CD4-positive, alpha-beta T cell treated with Interleukin-15 for 1 hour (primary cell): ENCODE measurements at regions not wholly inside any gene's neighbourhood (a gene's known extent, or its start where the extent isn't known, plus 50 kb on each side); places are given as distances from the start of the nearest gene placed in this dataset.
A peak's percentile ranks its signal among the peaks of the same experiment; 100 is the strongest.

Experiments
- DNase-seq: peaks from one replicate; pipeline ENCODE4 v3.0.0-alpha.2; 2020

DNA sequence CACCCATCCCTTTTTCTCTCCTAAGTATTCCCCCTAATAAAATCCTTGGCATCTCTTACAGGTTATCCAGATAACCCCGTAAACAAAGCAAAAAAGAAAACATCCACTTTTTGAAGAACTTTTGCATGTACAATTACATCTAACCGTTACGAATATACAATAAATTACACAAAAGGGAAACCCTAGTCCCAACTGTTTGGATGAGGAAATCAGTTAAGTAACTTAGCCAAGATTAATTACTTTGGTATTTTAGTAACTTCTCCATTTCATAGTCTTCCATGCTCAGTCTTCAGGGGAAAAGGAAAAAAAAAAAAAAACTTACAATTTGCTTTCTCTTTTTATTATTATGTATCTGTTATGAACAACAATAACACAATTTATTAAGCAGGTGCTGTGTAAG lies 212.9 kb downstream of the ACTL7B start:
- no peak for DNase-seq

DNA sequence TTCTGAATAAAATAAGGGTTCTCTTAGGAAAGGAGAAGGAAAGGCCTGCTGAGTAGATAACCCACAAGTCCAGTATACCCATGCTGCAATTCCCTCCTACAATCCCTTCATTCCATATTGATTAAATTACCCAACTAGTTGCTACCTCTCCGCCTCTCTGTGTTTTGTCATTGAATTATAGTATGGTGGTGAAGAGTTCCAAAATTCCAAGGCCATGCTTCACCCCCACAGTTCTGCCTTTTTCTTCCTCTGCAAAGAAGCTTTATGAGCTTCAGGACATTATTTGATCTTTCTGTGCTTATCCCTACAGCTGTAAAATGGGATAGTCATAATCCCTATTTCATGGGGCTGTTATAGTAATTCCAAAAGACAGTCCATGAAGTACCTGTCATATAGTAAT lies 215.6 kb downstream of the ACTL7B start:
- DNase-seq: no peak

DNA sequence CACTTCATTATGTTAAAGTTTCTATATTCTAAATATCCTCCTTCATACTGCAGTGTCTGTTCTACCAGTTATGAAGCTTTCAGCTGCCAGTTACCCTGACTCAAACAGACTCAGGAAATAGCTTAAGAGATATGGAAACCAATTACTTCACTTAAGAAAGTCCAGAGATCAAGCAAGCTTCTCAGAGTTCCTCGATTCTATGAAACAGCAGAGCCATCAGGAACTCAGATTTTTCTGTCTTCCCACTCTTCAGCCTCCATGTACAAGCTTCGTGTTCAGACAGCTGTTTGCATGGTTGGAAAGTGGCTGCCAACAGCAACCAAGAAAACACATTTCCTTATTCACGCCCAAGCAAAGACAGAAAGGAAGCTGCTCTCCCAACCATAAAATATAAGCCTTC lies 216.1 kb downstream of the ACTL7B start:
- no peak for DNase-seq

DNA sequence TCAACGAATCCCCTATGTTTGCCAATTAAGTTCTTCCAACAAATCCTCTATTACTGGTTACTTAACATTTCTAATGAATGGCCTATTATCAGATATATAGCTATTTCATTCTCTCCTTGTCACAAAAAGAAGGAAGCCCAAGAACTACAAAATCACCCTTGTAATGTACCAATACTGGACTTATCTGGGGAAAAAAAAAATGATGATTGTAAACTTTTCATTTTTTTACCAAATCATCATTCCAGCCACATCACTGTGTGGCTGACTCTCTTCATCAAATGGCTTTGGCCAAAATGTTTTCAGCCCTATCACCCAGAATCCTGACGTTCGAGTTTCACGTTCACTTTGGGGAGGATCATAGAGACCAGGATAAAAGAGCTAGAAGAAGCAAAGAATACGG lies 216.7 kb downstream of the ACTL7B start:
- DNase-seq: no peak

DNA sequence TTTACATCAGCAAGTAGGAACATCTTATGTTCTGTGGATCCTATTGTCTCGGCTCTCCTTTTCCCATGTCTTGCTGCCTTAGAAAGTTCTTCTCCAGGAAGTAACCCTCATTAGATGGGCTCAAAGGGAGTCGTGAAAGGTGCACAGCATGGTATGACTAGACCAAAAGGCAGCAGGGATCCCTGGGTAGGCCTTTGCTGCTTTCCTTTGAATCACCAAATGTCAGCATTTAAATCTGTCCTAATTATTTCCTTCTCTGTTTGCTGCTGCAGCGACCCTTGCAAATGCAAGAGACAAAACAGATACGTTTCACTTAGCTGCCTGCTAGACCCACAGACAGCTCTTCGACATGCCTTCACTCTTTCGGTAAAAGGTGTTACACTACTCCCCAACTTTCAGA lies 218.4 kb downstream of the ACTL7B start:
- DNase-seq: no peak

DNA sequence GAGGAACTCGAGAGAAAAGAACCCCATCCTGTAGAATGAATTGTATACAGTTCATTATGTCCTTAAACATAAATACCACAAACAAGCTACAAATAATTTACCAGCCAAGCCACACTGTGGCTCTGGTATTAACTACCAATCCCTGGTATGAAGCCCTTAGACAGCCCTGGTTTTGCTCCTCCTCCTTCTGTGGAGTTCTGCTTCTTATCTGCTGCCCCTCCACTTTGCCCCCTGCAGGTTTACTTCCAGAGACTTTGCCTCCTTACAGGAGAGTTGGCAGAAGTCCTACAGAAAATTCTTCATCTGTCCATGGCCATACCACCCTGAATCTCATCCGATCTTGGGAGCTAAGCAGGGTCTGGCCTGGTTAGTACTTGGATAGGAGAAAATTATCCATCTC lies 219.8 kb downstream of the ACTL7B start:
- no peak for DNase-seq

DNA sequence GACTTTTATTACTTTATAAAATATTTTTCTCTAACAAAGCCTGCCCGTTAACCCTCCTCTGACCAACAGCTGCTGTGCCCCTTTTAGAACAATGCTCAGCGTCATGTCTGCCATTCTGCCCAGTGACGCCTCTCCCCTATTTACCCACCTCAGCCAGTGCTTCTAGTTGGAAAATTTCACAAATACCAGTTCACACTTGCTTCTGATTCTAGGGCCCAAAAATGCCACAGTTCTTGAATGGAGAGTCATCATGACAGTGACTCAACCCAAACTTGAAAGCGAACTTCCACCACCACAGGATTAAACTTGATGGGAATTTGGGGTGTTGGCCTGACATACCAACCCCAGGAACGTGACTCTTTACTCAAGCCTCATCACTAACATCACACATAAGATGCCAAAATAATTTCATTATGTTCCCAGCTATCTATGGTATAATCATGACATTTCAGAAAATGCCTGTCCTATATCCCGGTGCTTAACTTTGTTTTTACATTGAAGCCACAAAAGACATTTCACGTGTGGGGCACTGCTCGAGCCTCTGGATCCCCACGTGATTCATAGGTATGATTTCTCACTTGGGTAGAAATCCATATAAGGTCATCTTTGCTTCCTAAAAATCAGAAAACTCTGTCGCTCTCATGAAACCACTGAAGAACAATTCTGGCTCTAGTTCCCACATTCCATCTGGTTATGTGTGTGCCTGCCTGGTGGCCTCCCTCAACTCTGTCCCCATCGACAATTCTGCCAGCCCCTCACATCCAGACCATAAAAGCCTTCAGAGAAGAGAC lies 220.9 kb downstream of the ACTL7B start:
- DNase-seq: no peak

DNA sequence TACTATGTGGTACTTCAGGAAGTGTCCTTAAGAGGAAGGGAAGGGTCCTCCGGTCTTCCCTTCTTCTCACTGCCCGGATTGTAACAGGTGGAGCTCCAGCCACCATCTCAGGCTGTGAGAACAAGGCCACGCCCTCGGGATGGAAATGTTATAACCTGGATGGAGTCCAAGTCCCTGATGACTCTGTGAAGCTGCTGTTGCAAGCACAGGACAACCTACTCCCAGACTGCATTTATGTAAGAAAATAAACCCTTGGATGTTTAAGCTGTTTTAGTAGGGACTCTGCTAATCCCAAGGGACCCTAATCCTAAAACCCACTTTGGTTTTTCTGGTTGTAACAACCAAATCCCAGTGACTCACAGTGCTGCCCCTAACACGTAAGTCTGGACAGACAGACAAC lies 221.6 kb downstream of the ACTL7B start:
- no peak for DNase-seq

DNA sequence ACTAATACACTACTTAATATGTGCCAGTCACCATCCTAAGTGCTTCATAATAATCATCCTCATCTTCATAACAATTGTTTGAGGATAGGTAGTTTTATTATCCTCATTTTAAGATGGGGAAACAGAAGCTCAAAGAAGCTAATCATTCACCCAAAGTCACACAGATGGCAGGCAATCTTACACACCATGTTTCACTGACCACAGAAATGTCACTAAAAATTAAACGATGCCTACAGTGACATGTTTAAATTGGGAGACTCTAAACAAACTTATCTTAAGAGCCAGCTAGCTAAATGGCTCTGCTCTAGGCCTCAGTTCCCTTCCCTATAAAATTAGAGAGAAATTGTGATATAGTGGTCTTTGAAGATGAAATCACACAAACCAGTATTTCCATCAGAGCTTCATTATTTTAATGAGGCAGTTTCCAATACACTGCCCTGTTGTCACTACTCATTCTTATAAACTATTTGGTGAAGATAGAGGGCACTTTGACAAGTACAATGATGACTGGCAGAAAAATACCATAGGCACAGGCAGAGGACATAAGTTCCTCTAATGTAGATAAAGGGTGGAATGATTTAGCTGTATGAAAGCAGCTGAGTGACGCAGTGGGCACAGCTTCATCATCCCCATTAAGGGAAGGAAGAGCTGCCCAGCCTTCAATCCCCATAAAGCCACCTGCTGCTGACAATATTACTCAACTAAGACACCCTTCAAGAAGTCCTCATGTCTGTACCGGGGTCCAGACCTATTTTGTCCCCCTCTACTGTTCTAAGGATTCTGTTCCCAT lies 224.1 kb downstream of the ACTL7B start:
- DNase-seq: peak; percentile 36

DNA sequence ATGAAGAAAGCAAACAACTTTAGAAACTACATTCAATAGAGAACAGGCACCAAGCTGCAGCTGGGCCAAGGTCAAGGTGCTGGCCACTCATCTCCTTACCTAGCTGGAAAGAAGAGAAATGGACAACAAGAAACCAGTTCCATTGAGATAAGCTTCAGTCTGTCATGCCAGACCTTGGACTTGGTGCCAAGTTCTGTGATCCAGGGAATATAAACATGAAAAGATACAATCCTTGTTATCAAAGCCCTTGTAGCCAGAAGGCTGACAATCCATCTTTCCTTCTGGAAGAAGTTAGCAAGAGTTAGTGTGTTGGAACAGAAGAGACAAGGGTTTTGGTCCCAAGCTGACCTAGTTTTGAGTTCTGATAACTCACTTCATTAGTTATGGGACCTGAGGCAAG lies 227.5 kb downstream of the ACTL7B start:
- DNase-seq: no peak

DNA sequence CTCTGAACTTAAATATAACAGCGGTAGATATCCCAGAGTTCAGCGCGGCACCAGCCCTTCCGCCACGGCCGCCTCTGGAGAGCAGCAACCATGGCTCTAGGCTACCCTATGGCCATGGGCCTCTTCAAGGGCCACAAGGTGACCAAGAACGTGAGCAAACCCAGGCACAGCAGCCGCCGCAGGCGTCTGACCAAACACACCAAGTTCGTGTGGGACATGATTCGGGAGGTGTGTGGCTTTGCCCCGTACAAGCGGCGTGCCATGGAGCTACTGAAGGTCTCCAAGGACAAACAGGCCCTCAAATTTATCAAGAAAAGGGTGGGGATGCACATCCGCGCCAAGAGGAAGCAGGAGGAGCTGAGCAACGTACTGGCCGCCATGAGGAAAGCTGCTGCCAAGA lies 229.0 kb downstream of the ACTL7B start:
- no peak for DNase-seq

DNA sequence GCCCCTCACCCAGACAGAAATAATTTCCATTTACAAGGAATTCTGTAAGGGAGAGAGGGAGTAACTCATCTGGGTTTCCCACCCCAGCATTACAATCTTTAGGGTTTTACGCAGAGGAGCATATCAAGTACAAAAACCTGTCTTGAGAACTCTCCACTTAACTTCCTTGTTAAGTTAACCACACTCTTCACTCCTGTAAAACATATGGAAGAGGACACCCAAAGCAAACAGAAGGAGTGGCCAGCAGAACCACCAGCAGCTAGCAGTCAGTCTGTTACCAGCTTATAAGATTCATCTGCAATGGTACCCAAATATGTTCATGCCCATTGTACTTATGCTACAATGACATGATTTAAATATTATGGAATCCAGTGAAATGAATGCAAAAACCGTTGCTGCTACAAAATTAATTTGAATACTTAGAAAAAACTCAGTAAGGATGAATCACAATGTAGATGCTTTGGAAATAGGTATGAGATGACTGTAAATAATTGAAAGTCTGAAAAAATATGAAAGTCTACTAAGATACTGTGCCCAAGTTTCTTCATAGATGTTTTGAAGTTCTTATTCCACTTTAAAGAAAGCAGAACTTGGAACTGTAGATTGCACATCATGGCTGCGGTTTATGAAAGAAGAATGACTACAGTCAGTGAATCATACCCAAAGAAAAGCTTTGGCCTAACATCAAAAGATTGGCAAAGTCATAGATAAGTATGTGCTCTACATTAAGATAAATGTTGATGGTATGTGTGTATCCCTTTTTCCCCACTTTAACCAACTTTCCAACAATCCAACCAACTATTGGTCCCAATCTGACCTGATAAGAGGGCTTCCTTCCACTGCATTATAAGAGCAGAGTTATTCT lies 233.6 kb downstream of the ACTL7B start:
- DNase-seq: no peak

DNA sequence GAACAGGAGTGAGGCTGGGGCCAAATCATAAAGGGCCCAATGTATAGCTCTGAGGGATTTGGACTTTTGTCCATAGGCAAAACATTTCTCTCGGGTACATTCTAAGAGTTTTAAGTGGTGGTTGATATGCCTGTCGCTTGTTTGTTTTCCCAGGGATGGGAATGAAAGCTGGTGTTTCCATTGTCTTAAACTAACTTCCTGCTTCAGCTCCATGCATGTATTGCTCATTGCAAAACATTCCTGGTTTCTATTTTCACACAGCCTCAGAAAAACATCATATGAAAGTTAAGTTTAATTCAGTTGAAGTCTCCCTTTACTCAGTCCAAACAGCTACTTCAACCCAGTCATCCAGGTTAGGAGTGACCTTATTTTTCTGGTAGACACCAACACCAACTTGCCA lies 235.0 kb downstream of the ACTL7B start:
- no peak for DNase-seq

DNA sequence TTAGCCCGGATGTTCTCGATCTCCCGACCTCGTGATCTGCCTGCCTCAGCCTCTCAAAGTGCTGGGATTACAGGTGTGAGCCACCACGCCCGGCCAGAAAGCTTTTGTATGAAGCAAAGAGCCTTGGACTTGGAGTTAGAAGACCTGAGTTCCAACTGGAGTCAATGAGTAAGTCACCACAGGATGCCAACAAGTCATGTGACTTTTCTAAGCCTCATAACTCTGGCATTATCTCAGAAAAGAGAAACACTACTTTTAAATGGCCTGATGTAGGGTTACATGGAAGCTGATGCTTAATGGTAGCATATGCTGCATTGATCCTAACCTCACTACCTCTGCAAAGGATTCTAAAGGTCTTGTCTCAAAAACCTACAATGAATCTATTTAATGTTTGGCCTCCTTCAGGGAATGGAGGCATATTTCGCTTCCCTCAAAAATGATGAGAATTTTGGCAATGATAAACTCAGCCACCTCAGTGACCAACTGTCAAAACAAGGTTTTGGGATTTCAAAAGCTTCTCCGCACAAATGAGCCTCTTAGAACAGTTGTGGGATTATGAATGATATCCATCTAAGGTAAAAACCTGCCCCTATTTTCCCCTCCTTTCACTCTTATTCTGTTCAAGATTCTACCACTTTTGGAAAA lies 236.8 kb downstream of the ACTL7B start:
- no peak for DNase-seq

DNA sequence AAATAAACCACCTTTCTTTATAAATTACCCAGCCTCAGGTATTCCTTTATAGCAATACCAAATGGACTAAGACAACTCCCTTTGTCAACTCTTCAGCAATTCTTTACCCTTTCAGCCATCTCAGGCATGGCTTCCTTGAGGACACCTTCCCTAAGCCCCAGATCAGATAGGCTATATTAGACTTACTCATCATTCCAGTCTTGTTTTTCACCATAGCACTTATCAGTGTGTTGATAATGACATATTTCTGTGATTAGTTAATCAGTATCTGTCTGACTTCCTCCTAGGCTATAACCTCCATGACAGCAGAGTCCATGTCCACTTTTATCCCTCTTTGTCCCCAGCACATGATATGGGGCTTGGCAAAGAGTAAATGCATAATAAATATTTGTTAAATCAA lies 238.1 kb downstream of the ACTL7B start:
- DNase-seq: no peak

DNA sequence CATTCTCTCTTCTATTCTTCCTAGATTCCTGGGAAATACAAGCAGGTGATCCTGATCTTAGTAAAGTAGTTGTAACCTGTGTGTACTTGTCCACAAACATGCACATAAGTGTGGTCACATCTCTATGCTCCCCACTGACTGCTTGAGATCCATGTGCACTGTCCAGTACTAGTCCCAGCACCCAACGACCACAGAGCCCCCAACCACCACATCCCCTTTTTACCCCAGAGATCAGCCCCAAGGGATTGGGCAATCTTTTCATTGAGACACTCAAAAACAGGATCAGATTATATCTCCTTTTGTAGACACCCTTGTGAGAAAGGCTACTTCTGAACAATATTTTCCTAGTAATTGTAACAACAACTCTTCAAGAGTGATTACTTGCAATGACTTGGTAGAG lies 240.6 kb downstream of the ACTL7B start:
- DNase-seq: no peak

DNA sequence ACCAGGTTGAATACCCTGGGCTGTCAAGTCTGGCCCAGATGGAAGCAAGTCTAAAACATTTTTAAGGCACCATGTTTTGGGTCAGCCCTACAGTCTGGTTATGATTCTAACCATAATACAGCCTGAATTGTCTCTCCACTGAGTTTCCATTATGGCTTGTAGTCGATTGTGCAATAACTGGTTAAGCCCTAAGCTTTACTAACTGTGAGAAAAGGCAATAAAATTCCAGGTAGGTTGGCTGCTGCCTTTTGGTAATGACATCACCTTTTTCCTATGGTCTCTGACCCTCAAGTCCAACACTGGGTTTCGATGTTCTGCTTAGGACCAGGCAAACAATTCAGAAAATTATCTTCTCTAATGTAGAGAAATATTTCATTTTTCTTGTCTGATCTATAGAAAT lies 243.3 kb downstream of the ACTL7B start:
- DNase-seq: no peak

DNA sequence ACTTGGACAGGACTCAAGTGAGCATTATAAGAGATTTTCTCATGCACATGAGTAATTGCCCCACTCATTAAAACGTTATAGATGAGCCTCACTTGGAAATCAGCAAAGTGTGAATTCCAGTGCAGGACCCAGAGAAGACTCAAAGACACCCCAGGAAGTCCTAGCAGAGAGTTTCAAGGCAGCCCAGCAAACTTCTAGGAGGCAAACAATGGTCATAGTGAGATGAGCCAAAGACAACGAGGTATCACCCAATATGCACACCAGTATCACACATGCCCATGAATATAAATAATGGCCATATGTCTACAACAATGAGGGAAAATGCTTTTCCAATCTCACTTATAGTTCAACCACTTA lies 245.9 kb downstream of the ACTL7B start:
- no peak for DNase-seq

DNA sequence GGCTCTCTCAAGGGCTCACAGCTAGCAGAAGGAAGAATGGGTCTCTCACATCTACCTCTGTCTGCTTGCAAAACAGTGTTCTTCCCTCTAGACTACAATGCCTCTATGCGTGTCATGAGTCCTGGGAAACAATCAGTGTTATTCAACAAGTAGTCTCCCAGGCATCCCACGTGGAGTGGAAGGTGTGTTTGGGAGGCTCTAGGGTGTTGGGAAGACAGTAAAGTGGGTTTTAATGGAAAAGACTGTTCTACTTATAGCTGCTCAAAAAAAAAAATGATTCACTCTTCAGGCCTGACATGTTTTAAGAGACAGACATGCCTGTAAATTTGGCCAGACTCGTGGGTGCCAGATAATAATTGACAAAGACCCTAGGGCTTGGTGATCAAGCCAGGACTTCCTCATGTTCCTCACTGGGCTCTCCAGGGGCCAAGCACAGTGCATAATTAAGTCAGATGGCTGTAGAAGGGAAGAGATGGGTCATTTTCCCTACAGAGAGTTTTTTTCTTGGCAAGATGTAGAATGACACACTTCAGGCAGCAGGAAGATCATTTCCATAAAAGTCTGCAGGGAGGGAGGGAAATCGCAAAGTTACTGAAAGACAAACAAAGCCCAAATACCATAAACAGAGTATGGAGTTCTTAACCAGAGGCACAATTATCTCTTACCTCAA lies 246.4 kb downstream of the ACTL7B start:
- no peak for DNase-seq

DNA sequence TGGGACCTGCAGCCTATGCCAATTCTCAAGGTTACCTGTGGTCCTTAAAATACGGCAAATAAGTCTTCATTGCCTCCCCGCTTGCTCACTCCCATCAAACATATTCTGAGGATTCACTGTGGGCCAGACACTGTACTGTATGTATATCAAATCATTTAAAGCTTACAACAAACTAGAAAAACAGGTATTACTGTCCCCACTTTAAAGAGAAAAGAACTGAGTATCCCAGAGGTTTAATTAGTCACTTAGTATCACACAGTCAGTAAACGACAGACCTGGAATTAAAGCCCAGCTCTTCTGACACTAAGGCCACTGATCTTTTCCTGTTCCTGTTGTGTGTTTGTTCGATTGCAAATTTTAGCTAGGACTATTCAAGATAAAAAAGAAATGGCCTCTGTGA lies 248.2 kb downstream of the ACTL7B start:
- no peak for DNase-seq

DNA sequence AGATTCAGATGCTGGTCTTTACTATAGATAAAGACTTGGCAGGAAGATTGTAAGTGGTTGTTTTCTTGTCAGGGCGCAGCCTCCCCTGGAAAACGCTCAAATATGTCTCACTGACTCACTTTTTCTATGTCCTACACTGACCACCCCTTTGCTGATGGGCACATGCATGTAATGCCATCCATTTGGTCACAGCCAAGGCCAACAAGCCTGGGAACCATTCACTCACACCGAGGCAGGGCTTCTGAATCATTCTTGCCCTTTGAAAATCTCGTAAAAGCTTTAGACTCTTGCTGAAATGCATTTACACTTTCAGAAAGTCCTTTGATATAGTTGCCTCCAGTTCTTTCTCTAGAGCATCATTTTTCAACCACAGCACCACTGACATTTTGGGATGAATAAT lies 249.4 kb downstream of the ACTL7B start:
- DNase-seq: no peak

DNA sequence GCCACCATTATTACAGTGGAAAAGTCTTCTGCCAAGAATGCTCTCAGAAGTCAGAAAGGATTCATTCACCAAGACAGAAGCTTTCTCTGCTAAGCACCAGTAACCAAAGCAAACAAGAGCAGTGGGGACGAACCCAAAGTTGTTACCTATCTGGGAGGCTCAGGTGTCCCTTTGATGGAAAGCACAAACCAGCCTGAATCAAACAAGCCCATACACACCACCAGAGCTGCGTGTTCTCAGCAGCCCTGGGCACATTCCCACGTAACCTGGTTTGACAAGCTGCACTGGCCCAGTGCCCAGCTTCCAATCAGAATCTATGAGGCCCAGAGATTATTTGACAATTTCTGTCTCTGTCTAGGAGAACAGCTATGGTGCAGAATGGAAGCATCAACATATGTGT lies 252.6 kb downstream of the ACTL7B start:
- DNase-seq: no peak

DNA sequence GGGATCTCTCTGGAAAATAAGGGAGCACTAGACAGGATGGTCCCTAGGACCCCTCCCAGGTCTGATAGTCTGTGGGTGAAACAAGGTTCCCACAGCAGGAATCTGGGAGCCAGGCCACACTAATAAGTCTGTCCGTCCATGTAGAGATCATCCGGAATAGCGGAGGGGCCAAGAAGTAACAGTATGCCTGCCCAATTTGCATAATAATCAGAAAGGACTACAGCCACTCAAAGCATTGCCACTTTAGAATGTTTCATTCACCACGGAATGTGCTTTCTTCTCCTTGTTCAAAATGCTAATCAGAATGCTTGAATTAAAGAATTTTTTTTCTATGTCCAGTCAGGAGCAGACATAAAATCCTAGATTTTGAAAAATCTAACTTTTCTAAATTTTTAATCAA lies 254.9 kb downstream of the ACTL7B start:
- no peak for DNase-seq
